Gastroesophageal sphincter (tissue), 3 donors: ENCODE measurements at regions not wholly inside any gene's neighbourhood (a gene's known extent, or its start where the extent isn't known, plus 50 kb on each side); places are given as distances from the start of the nearest gene placed in this dataset.

Experiments
- EP300 ChIP-seq: sonication (generic); formaldehyde crosslinking; IDR thresholded peaks from one replicate; pipeline ENCODE4 v1.6.1; 2017; ENCODE audit warnings: antibody characterized with exemption, mild to moderate bottlenecking
- POLR2A ChIP-seq, 2 donors: fragments of 450-650 bp; IDR thresholded peaks; one replicate each; pipeline ENCODE4 v1.6.1; 2017; ENCODE audit warnings: antibody characterized with exemption in 2 of 2, mild to moderate bottlenecking in 2 of 2, moderate library complexity in 1 of 2
- POLR2AphosphoS5 ChIP-seq: sonication (generic); formaldehyde crosslinking; IDR thresholded peaks from one replicate; pipeline ENCODE4 v1.6.1; 2017; ENCODE audit warnings: antibody characterized with exemption
- TF ChIP-seq, protein P1 (sequence below), 4 experiments: fragments of 200-600 bp in 2 of 4; fragments of 450-650 bp in 2 of 4; sonication (generic) in 1 of 4; IDR thresholded peaks; one replicate each; pipeline ENCODE4 v1.5.1; 2017 to 2019; ENCODE audit warnings: antibody characterized with exemption in 4 of 4, mild to moderate bottlenecking in 2 of 4, moderate library complexity in 2 of 4

DNA sequence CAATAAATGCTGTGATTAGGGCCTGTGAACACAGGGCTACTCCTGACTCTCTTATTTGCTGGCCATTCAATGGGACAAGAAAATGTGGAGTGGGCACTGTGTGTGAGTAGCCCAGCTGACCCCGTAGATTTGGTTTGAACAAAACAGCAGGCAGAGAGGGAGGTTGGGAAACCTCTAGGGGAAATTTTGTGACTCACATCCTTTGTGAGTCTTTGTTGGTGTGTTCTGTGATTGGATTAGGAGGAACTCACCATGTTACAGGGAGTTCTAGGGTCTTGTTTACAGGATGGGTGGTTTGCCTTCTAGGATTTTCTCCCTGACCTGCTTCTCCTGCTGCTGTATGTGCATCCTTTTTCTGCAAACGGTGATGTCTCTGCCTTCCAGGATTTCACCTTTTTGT, 128.3 kb upstream of the MKI67 start:
- TF ChIP-seq, protein P1, sequence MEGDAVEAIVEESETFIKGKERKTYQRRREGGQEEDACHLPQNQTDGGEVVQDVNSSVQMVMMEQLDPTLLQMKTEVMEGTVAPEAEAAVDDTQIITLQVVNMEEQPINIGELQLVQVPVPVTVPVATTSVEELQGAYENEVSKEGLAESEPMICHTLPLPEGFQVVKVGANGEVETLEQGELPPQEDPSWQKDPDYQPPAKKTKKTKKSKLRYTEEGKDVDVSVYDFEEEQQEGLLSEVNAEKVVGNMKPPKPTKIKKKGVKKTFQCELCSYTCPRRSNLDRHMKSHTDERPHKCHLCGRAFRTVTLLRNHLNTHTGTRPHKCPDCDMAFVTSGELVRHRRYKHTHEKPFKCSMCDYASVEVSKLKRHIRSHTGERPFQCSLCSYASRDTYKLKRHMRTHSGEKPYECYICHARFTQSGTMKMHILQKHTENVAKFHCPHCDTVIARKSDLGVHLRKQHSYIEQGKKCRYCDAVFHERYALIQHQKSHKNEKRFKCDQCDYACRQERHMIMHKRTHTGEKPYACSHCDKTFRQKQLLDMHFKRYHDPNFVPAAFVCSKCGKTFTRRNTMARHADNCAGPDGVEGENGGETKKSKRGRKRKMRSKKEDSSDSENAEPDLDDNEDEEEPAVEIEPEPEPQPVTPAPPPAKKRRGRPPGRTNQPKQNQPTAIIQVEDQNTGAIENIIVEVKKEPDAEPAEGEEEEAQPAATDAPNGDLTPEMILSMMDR (IDR thresholded peaks at IDR 0.05) = no peak
- no peak for TF ChIP-seq POLR2AphosphoS5
- TF ChIP-seq POLR2A (IDR thresholded peaks at IDR 0.05) = no peak
- no peak for TF ChIP-seq EP300
